Peyer's patch (tissue), 4 donors: ENCODE measurements at regions not wholly inside any gene's neighbourhood (a gene's known extent, or its start where the extent isn't known, plus 50 kb on each side); places are given as distances from the start of the nearest gene placed in this dataset.

Experiments used
- CTCF ChIP-seq, 6 experiments: fragments of 450-650 bp in 4 of 6; fragments of 200-600 bp in 2 of 6; sonication (generic) in 1 of 6; IDR thresholded peaks; one replicate each; pipeline ENCODE4 v1.5.1; 2017 to 2019; ENCODE audit warnings: antibody characterized with exemption in 6 of 6, mild to moderate bottlenecking in 3 of 6, moderate library complexity in 1 of 6
- POLR2A ChIP-seq, 2 donors: fragments of 450-650 bp; IDR thresholded peaks; one replicate each; pipeline ENCODE4 v1.5.1; 2017; ENCODE audit warnings: antibody characterized with exemption in 2 of 2, mild to moderate bottlenecking in 2 of 2, moderate library complexity in 2 of 2

- no peak for TF ChIP-seq CTCF (IDR thresholded peaks at IDR 0.05)
- TF ChIP-seq POLR2A (IDR thresholded peaks at IDR 0.05) = no peak
These were observed 887.0 kb downstream of the NR2F1-AS1 start for GRCh38 chr5:92694067-92694466.
